HG03025 (cell line): ENCODE measurements at regions not wholly inside any gene's neighbourhood (a gene's known extent, or its start where the extent isn't known, plus 50 kb on each side); places are given as distances from the start of the nearest gene placed in this dataset.

Experiments used
- ATAC-seq: cut with Tn5 transposase; IDR thresholded peaks from one replicate; pipeline ENCODE4 v1.9.1; 2021; ENCODE audit warnings: mild to moderate bottlenecking, moderate library complexity; ENCODE audit not compliant: unreplicated experiment, low FRiP score

DNA sequence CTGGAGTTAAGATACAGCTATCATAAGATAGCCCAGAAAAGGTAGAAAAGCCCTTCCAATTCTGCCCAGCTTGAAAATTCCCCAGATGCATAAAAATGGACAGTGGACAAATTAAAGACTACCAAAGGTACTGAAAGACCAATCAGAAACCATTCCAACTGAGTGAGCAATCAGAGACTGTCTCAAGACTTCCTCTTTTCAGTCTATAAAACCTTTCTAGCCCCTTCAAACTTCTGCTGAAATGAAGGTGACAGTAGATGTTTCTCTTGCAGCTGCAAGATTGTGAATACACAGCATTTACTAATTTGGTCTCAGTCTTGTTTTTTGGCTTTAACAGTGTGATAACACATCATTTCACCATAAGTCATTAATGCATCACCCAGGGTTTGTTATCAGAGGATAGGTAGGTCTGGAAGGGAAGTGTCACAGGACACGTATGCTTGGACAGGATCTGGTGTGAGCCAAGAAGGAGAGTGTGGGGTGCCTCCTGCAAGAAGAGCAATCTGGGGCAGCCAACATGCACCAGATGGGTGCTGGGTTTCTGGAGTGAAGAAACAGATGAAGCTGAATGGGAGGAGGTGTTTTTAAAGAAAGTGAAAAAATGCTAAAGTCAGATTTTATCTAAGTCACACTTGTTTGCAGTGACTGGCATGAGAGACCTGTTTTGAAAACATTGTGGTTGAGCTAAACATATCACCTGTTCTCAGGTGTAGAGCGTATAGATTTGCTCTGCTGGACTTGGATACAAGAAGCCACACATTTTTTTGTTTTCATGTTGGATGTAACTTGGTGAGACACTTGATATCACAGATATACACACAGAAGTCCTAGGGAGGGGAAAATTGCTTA is 75.3 kb upstream of the DDX18 start:
- ATAC-seq = no peak

DNA sequence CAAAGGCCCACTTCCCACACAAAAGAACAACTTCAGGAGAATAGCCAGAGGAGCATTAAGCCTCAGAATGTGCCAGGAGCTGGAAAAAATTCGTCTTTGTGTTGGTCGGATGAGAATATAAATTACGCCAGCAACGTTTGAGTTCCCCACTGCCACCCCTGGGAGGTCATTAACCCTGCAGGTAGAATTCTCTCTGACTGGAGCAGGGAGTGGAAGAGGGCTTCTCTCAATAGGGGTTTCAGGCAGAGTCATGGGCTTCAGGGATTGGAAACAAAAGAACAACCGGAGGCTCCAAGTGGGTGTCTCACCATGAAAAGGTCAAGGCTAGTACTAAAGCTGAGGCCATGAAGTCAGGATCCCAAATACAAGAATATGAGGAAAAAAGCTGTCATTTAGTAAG is 69.0 kb upstream of the DDX18 start:
- no peak for ATAC-seq

GRCh38 chr2:117755768-117756167 is 58.7 kb upstream of the DDX18 start:
- ATAC-seq = no peak

GRCh38 chr2:117760916-117761315 is 53.6 kb upstream of the DDX18 start:
- no peak for ATAC-seq

DNA sequence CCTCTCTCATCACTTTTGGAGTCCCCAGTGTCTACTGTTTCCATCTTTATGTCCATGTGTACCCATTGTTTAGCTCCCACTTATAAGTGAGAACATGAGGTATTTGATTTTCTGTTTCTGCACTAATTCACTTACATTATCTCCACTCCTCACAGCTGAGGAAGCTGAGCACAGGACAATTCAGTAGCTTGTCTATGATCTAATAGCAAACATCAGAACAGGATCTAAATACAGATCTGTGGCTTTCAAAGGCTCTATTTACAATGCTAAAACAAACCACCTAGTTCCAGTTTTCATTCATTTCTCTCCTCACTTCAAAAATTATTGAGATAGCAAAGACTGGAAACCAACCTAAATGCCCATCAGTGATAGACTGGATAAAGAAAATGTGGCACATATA is 52.0 kb upstream of the DDX18 start:
- ATAC-seq = no peak

GRCh38 chr2:117763804-117764203 is 50.7 kb upstream of the DDX18 start:
- no peak for ATAC-seq
